SK-N-MC (cell line): ENCODE measurements at regions not wholly inside any gene's neighbourhood (a gene's known extent, or its start where the extent isn't known, plus 50 kb on each side); places are given as distances from the start of the nearest gene placed in this dataset.

Experiments
- EZH2 ChIP-seq: fragments of 200-600 bp; sonication (generic); IDR thresholded peaks from one replicate; pipeline ENCODE4 v1.6.1; 2017; ENCODE audit warnings: antibody characterized with exemption
- FOXP2 ChIP-seq: optimal IDR thresholded peaks from 2 replicates; pipeline ENCODE3; 2011; ENCODE audit warnings: mild to moderate bottlenecking, moderate library complexity; ENCODE audit not compliant: insufficient read depth; ENCODE audit errors: extremely low read length, control extremely low read depth
- POLR2AphosphoS5 ChIP-seq: IDR thresholded peaks from 2 replicates; pipeline ENCODE4 v1.6.1; 2012; ENCODE audit warnings: mild to moderate bottlenecking, low read depth, low read length, borderline replicate concordance

GRCh38 chr3:70824078-70824477 is 511.6 kb upstream of the MDFIC2 start:
- TF ChIP-seq POLR2AphosphoS5 (no peak), EZH2 (no peak), FOXP2 (no peak)
